ENCODE measurements at regions not wholly inside any gene's neighbourhood (a gene's known extent, or its start where the extent isn't known, plus 50 kb on each side); places are given as distances from the start of the nearest gene placed in this dataset.

DNA sequence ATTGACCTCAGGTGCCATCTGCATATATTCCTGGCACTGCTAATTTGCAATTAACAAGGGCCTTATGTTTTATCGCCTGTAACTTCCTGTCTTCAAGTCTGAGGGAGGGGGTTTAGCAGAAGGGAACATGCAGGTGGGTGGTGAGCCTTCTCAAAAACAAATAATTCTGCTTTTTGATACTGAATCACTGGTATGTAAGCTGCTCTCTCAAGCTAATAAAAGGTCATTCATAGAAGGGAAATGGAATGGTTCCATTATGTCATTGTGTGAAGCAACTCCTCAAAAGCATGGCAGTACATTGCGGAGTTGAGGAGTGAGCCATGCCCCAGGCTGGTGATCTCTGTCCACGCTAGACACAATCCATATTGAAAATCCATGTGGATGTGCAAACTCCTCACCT is 414.8 kb upstream of the ID2 start:
- Histone ChIP-seq H3K9me3 (no peaks in the 10 kb centered on the region), H3K36me3 (no peaks in the 10 kb centered on the region), H3K27me3 (no peaks in the 10 kb centered on the region), H3K27ac (no peak overlapping the region), H3K4me1 (ENCODE audit: control insufficient read depth in 1 of 2, insufficient read depth in 1 of 2, low read depth in 1 of 2, low read length in 1 of 2) (no peaks in the 10 kb centered on the region), H3K4me3 (ENCODE audit: low read depth in 1 of 2, low read length in 1 of 2) (no peak overlapping the region)
- TF ChIP-seq, protein P1, sequence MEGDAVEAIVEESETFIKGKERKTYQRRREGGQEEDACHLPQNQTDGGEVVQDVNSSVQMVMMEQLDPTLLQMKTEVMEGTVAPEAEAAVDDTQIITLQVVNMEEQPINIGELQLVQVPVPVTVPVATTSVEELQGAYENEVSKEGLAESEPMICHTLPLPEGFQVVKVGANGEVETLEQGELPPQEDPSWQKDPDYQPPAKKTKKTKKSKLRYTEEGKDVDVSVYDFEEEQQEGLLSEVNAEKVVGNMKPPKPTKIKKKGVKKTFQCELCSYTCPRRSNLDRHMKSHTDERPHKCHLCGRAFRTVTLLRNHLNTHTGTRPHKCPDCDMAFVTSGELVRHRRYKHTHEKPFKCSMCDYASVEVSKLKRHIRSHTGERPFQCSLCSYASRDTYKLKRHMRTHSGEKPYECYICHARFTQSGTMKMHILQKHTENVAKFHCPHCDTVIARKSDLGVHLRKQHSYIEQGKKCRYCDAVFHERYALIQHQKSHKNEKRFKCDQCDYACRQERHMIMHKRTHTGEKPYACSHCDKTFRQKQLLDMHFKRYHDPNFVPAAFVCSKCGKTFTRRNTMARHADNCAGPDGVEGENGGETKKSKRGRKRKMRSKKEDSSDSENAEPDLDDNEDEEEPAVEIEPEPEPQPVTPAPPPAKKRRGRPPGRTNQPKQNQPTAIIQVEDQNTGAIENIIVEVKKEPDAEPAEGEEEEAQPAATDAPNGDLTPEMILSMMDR (IDR thresholded peaks at IDR 0.05) = no peak

DNA sequence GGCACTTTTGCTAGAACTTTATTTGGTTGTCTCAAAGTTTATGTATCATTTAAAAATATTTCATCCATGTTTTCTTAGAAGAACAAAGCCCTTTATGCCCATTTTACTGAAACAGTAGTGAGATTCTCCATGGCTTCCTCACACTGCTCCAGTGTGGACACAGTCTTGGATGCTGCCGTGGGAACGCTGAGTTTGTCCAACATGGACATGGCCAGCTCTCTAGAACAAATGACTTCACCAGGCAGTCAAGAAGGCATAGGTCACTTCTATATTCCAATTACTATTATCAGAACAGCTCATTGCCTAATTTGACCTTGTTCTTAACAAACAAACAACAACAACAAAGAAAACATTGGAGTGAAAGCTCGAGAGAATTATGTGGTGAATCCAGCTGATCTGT is 414.1 kb upstream of the ID2 start:
- Histone ChIP-seq H3K27ac (no peak overlapping the region), H3K4me3 (ENCODE audit: low read depth in 1 of 2, low read length in 1 of 2) (no peak overlapping the region), H3K27me3 (no peaks in the 10 kb centered on the region), H3K4me1 (ENCODE audit: control insufficient read depth in 1 of 2, insufficient read depth in 1 of 2, low read depth in 1 of 2, low read length in 1 of 2) (no peaks in the 10 kb centered on the region), H3K36me3 (no peaks in the 10 kb centered on the region), H3K9me3 (no peaks in the 10 kb centered on the region)
- TF ChIP-seq, protein P1 (IDR thresholded peaks at IDR 0.05) = no peak

DNA sequence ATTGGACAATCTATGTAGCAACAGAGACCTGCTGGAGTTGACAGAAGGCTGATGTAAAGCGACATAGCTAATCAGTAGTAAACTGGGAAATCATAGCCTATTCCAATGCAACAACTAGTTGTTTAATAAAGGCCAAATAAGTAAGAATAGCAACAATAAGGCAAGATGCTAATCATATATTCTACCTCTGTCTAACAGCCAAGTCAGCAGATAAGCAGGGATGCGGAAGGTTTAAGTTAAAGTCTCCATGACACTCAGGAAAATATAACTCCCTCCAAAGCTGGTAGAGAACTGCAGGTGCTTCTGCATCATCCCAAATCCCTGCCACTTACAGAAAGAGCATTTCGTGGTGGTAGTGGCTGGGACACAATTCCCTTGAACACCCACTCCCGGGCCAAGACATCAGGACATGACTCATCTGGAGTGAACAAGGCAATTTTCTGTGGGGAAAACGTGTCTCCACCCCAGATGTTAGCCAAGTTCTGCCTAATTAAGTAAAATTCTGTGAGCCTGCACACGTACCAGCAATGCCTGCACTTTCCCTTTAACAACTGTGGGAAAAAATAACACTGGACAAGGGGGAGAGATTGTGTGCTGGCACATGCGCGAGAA is 413.6 kb upstream of the ID2 start:
- Histone ChIP-seq H3K9me3 (no peaks in the 10 kb centered on the region), H3K36me3 (no peaks in the 10 kb centered on the region), H3K27me3 (no peaks in the 10 kb centered on the region), H3K27ac (no peak overlapping the region), H3K4me3 (ENCODE audit: low read depth in 1 of 2, low read length in 1 of 2) (no peak overlapping the region), H3K4me1 (ENCODE audit: control insufficient read depth in 1 of 2, insufficient read depth in 1 of 2, low read depth in 1 of 2, low read length in 1 of 2) (no peaks in the 10 kb centered on the region)
- TF ChIP-seq, protein P1 (IDR thresholded peaks at IDR 0.05) = no peak

DNA sequence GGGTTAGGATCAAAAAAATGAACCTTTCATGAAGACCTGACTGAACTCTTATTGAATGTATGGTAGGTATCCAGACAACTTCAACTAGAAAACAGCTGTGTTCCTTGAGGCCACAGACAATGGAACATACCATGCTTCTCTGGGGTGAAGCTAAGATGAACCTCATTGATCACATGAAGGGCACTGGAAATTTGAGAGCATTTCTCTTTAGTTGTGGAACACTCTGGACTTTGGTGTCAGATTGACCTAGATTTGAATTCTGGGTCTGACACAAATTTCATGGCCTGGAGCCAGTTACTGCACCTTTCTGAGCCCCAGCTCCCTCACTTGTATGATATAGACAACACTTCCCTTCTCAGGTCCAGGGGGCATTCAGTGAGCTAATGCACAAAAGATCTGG is 411.2 kb upstream of the ID2 start:
- no peak overlapping the region for H3K4me3 ChIP-seq (ENCODE audit: low read depth in 1 of 2, low read length in 1 of 2)
- no peaks in the 10 kb centered on the region for H3K27me3 ChIP-seq
- no peaks in the 10 kb centered on the region for H3K4me1 ChIP-seq (ENCODE audit: control insufficient read depth in 1 of 2, insufficient read depth in 1 of 2, low read depth in 1 of 2, low read length in 1 of 2)
- H3K36me3 ChIP-seq = no peaks in the 10 kb centered on the region
- H3K9me3 ChIP-seq = no peaks in the 10 kb centered on the region
- no peak overlapping the region for H3K27ac ChIP-seq
- TF ChIP-seq, protein P1 (IDR thresholded peaks at IDR 0.05) = no peak

DNA sequence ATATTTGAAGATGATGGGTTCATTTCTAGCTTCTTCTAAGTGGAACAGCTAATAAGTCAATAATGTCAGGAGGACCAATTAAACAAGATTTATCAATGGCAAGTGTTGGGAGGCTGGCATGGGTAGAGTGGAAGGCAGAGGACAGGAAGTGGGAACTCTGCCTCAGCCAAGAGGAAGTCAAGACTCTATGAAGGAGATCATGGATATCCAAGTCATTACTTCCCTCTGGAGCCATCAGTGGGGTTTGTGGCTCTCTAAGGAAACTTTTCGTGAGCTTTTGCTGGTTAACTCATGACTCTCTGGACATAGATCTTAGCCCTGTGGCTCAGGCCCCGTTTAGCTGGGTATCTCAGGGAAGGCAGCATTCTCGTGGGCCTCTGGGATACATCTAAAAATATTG is 410.4 kb upstream of the ID2 start:
- H3K4me3 ChIP-seq (ENCODE audit: low read depth in 1 of 2, low read length in 1 of 2) = no peak overlapping the region
- H3K27me3 ChIP-seq = no peaks in the 10 kb centered on the region
- no peaks in the 10 kb centered on the region for H3K36me3 ChIP-seq
- H3K9me3 ChIP-seq = no peaks in the 10 kb centered on the region
- no peak overlapping the region for H3K27ac ChIP-seq
- TF ChIP-seq, protein P1 (IDR thresholded peaks at IDR 0.05) = no peak
- H3K4me1 ChIP-seq (ENCODE audit: control insufficient read depth in 1 of 2, insufficient read depth in 1 of 2, low read depth in 1 of 2, low read length in 1 of 2) = no peaks in the 10 kb centered on the region

DNA sequence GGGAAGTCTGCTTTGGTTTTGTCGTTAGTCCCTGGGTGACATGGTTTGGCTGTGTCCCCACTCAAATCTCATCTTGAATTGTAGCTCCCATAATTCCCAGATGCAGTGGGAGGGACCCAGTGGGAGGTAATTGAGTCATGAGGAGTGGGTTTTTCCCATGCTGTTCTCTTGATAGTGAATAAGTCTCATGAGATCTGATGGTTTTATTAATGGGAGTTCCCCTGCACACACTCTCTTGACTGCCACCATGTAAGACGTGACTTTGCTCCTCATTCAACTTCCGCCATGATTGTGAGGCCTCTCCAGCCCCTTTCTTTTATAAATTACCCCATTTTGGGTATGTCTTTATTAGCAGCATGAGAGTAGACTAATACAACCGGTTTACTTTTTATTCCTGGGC is 405.8 kb upstream of the ID2 start:
- no peak overlapping the region for H3K27ac ChIP-seq
- H3K36me3 ChIP-seq = no peaks in the 10 kb centered on the region
- TF ChIP-seq, protein P1 (IDR thresholded peaks at IDR 0.05) = no peak
- no peaks in the 10 kb centered on the region for H3K27me3 ChIP-seq
- no peaks in the 10 kb centered on the region for H3K9me3 ChIP-seq
- no peaks in the 10 kb centered on the region for H3K4me1 ChIP-seq (ENCODE audit: control insufficient read depth in 1 of 2, insufficient read depth in 1 of 2, low read depth in 1 of 2, low read length in 1 of 2)
- H3K4me3 ChIP-seq (ENCODE audit: low read depth in 1 of 2, low read length in 1 of 2) = no peak overlapping the region
